GM12874 (cell line): ENCODE measurements at regions not wholly inside any gene's neighbourhood (a gene's known extent, or its start where the extent isn't known, plus 50 kb on each side); places are given as distances from the start of the nearest gene placed in this dataset.
A peak's percentile ranks its signal among the peaks of the same experiment; 100 is the strongest.

ENCODE experiments used
- TF ChIP-seq, protein P1 (sequence below): IDR thresholded peaks from 2 replicates; pipeline ENCODE4 v1.5.1; 2011; ENCODE audit warnings: low read depth, mild to moderate bottlenecking, control low read depth, low read length, moderate library complexity; ENCODE audit not compliant: insufficient read depth

DNA sequence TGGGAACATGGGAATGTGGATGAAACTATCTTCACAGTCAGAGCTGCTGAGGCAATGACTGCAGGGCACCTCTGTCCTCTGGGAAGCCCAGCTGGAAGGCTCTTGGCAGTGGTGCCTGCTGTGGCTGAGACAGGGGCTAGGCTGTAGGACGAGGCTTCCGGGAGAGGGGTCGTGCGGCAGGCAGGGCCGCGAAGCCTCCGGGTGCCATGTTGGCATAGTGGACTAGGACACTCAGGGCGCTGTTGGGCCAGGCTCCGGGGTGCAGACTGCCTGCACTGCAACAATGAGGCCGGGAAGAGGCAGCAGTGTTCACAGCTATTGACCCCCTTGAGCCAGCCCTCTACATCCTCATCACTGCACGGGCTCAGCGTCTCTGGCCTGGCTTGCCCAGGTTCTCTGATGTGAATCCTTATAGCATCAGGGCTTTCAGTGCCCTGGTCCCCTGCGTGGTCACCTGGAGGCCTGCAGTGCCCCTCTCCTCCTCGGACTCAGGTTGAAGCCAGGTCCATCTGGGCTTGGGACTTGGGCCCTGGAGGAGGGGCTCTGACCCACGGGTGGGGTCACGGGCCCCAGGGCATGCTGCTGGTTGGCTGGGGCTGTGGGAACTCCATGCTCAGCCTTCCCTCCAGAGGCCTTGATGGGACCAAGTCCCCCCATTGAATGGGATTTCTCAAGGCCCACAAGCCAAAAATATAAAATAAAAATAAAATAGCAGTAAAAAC, 91.6 kb downstream of the TNFRSF13B start:
- TF ChIP-seq, protein P1, sequence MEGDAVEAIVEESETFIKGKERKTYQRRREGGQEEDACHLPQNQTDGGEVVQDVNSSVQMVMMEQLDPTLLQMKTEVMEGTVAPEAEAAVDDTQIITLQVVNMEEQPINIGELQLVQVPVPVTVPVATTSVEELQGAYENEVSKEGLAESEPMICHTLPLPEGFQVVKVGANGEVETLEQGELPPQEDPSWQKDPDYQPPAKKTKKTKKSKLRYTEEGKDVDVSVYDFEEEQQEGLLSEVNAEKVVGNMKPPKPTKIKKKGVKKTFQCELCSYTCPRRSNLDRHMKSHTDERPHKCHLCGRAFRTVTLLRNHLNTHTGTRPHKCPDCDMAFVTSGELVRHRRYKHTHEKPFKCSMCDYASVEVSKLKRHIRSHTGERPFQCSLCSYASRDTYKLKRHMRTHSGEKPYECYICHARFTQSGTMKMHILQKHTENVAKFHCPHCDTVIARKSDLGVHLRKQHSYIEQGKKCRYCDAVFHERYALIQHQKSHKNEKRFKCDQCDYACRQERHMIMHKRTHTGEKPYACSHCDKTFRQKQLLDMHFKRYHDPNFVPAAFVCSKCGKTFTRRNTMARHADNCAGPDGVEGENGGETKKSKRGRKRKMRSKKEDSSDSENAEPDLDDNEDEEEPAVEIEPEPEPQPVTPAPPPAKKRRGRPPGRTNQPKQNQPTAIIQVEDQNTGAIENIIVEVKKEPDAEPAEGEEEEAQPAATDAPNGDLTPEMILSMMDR, result no peak

DNA sequence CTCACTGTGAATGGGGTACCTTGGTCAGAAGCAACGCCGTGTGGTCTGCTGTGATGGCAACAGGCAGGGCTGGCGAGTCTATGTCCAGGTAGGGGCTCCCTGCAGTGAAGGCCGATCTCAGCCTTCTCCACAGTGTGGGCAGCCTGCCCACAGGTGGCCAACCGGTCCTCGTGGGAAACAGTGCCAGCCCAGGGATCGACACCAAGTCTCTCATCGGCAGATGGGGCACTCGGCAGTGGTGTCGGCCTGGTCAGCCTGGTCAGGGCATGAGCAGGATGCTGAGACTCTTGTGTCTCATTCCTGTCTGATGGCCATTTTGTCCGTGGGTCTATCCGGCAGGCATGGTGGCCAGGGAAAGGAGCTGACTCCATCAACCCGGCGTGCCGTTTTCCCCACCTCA, 92.2 kb downstream of the TNFRSF13B start:
- TF ChIP-seq, protein P1, result no peak

DNA sequence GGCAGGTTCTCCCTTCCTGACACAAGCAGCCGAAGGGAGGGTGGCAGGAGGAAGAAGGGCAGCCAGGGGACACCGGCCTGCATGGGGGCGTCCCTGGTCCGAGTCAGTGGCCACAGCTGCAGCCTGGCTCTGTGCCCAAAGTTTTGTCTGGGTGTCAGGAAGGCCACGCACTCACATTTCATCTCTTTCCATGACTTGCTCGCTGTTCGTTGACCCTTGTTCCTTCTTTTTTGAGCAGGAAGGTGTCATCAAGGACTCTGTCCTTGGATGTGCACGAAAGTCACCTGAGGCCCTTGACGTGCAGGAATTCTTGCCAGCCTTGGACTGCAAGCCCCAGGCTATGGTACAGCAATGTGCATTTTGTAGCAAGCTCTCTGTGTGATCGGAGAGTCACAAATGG, 93.3 kb downstream of the TNFRSF13B start:
- TF ChIP-seq, protein P1, result no peak

DNA sequence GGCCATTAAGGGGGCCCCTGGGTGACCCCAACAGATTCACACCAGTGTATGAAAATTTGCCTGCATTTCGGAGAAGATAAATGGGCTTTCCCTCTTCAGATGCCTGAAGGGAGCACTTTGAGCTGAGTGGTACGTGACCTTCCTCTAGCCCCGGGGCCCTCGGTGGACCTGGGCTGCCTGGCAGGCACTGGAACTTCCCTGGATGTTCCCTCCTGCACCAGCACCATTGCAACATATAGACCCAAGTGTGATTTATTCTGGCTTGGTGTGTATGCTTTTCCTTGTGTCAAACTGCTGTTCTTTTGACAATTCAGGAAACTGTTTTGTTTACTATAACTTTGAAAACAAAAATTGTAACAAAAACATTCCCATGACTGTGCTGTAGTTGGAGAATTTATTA, 93.8 kb downstream of the TNFRSF13B start:
- TF ChIP-seq, protein P1, result no peak

DNA sequence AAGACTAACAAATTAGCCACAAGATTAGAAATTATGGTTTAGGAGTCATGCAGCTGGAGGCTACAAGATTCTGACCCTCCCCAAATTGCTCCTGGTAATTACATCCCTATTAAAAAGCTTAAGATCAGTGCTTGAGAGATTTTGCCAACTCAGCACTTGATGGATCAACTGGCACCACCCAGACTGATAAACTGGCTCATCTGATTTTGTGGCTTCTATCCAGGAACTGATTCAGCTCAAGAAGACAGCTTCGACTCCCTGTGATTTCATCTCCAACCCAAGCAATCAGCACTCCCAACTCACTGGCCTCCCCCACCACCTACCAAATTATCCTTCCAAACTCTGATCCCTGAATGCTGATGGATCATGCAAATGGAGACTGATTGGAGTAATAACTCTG, 94.8 kb downstream of the TNFRSF13B start:
- TF ChIP-seq, protein P1, result no peak

DNA sequence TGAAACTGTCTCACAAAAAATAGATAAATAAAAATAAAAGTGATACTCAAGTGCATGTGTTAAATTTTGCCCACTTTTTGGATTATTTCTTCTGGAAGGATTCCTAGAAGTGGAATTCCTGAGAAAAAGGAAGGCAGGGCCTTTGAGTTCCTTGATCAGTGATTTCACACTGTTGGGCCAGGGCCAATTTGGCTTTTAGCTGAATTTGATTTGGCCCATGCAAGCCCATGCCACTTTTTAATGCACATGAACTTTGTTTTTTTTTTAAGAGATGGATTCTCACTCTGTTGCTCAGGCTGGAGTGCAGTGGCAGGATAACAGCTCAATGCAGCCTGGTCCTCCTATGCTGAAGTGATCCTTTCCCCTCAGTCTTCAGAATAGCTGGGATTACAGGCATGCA, 96.3 kb downstream of the TNFRSF13B start:
- TF ChIP-seq, protein P1, result no peak

DNA sequence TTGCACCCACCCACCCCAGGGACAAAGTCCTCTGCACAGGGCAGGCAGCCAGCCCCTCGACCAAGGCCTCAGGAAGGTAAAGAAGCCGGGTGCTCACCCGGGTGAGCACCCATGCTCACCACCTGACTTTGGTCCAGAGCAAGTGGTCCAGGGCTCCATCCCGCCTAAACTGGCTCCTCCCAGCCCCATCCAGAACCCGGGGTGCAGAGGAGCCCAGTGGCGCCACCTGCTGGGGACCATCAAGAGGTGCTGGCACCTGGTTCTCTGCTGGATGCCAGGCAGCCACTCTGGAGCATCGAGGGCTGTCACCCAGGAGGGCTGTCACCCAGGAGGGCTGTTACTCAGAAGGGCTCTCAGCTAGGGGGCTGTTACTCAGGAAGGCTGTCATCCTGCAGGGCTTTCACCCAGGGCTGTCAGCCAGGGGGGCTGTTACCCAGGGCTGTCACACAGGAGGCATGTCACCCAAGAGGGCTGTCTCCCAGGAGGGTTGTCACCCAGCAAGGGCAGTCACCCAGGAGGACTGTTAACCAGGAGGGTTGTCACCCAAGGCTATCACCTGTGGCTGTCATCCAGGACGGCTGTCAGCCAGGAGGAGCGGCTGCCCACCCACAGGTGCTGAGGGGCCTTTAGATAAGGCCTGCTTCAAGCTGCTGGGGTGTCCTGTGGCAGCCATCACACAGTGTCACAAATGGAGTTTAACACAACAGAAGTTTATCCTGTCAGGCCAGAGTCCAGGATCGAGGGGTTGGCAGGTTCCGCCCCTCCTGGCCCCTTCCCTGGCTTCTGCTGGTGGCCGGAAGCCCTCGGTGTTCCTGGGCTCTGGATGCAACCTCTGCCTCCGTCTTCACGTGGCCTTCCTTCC, 98.5 kb downstream of the TNFRSF13B start:
- TF ChIP-seq, protein P1, result peak; percentile 85
